HUDEP-2 (cell line): ENCODE measurements at regions not wholly inside any gene's neighbourhood (a gene's known extent, or its start where the extent isn't known, plus 50 kb on each side); places are given as distances from the start of the nearest gene placed in this dataset.

Source experiments
- DNase-seq, 76 experiments: peaks; one replicate each; lab custom pipeline; 2025; ENCODE audit not compliant: unreplicated experiment in 76 of 76; lab: John Stamatoyannopoulos, UW

GRCh38 chr16:54632322-54633220 is 298.1 kb upstream of the IRX5 start:
- DNase-seq = no peak

GRCh38 chr16:54631782-54632181 is 298.9 kb upstream of the IRX5 start:
- DNase-seq = no peak

- no peak for DNase-seq
Measured at GRCh38 chr16:54630284-54630967, 300.2 kb upstream of the IRX5 start.

GRCh38 chr16:54628796-54629625 is 301.7 kb upstream of the IRX5 start:
- DNase-seq = no peak

GRCh38 chr16:54627616-54628015 is 303.0 kb upstream of the IRX5 start:
- no peak for DNase-seq

GRCh38 chr16:54623636-54624035 is 307.0 kb upstream of the IRX5 start:
- DNase-seq = no peak

- no peak for DNase-seq
Measured at GRCh38 chr16:54620197-54620596, 310.5 kb upstream of the IRX5 start.

GRCh38 chr16:54616610-54617009 is 314.1 kb upstream of the IRX5 start:
- DNase-seq = no peak

GRCh38 chr16:54605536-54606066 is 319.0 kb upstream of the IRX3 start:
- no peak for DNase-seq

- no peak for DNase-seq
Measured at GRCh38 chr16:54602666-54603065, 316.1 kb upstream of the IRX3 start.

GRCh38 chr16:54597222-54597621 is 310.6 kb upstream of the IRX3 start:
- no peak for DNase-seq

GRCh38 chr16:54595621-54596020 is 309.0 kb upstream of the IRX3 start:
- no peak for DNase-seq

- DNase-seq = no peak
Measured at GRCh38 chr16:54594601-54595391, 308.2 kb upstream of the IRX3 start.

GRCh38 chr16:54591816-54592246 is 305.2 kb upstream of the IRX3 start:
- DNase-seq = no peak

GRCh38 chr16:54590836-54591235 is 304.2 kb upstream of the IRX3 start:
- DNase-seq = no peak

- no peak for DNase-seq
Measured at GRCh38 chr16:54589326-54589725, 302.7 kb upstream of the IRX3 start.

GRCh38 chr16:54588026-54588425 is 301.4 kb upstream of the IRX3 start:
- DNase-seq = no peak

GRCh38 chr16:54587176-54587515 is 300.6 kb upstream of the IRX3 start:
- no peak for DNase-seq

- DNase-seq = no peak
Measured at GRCh38 chr16:54586474-54587175, 300.0 kb upstream of the IRX3 start.

GRCh38 chr16:54585998-54586340 is 299.4 kb upstream of the IRX3 start:
- no peak for DNase-seq
